ENCODE measurements at regions not wholly inside any gene's neighbourhood (a gene's known extent, or its start where the extent isn't known, plus 50 kb on each side); places are given as distances from the start of the nearest gene placed in this dataset.
"Not testable (repeated sequence)": the region's sequence is repeated elsewhere in the genome, so short reads cannot be mapped to it uniquely, and the experiment has no call there.

- ATAC-seq; intact Hi-C loops (cut with DNase I); DNase-seq: not testable (repeated sequence)
Observed at GRCh38 chr2:242116676-242117075, 247.1 kb downstream of the RTP5 start.

DNA sequence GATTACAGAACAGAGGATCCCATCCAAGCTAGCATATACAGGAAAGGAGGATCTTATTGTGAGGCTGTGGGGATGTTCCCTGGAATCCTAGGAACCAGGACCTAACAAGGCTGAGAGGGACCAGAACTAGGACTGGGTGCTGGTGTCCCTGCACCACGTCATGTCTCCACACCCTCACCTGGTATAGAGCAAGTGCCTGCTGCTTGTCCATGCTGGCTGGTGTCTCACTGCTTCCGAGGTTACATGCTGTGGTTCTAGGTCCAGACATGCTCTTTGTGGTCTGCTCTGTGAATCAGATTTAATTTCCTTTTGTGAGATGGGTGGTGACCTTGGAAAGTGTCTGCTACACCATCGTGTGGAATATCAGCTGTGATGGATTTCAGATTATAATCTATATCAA lies 247.8 kb downstream of the RTP5 start:
- intact Hi-C loops (cut with DNase I); ATAC-seq; DNase-seq: not testable (repeated sequence)

DNA sequence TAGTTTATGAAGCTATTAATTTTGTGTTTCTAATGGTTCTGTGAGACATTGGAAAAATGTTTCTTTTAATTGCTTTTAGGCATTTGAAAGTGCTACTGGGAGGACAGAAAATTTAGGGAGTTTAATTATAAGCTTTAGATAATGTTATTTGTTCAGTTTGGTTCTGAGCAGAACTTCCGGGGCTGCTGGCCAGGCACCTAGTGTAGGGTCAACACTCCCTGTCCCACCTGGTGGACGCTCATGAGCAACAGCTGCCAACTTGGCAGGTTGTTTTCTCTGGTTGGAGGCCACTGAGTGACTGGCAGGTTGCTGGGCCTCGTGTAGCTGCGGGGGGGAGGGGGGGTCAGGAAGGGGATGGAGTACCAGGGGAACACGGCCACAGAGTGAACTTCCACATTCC lies 250.2 kb downstream of the RTP5 start:
- DNase-seq; ATAC-seq; intact Hi-C loops (cut with DNase I): not testable (repeated sequence)

- DNase-seq; ATAC-seq; intact Hi-C loops (cut with DNase I): not testable (repeated sequence)
Observed at GRCh38 chr2:242130682-242131081, 261.2 kb downstream of the RTP5 start.

DNA sequence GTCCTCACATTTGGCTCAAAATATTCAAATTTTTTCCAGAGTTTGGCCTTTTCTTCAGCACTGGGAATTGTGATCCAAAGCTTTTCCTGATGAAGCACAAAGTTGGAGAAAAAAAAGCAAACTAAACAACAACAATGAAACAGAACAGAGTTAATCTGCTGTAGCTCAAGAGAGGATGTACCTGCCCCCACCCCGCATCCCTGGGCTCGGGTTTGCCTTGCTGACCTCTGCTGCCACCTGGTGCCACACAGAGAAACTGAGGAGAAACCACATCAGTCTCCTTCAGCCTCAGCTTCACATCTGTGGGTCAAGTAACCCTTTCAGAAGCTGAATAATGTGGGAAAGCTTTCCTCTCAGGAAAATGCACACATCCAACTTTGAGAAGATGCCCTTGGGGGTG lies 290.4 kb downstream of the RTP5 start:
- intact Hi-C loops (cut with DNase I); DNase-seq; ATAC-seq: not testable (repeated sequence)

DNA sequence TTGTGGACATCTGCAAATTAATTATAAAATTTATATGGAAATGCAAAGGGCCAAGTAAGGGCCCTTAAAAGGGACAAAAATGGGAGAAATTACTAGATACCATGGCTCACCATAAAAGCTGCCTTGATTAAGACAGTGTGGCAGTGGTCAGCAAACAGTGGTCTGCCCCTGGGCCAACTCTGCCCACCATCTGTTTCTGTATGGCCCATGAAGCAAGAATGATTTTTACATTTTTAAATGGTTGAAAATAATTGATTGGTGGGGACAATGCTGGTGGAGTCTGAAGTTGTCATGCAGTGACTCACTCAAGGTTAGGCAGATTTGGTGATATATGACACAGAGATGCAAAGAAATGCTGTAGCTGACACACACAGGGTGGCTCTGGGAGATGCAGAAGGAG lies 295.6 kb downstream of the RTP5 start:
- ATAC-seq; DNase-seq; intact Hi-C loops (cut with DNase I): not testable (repeated sequence)

DNA sequence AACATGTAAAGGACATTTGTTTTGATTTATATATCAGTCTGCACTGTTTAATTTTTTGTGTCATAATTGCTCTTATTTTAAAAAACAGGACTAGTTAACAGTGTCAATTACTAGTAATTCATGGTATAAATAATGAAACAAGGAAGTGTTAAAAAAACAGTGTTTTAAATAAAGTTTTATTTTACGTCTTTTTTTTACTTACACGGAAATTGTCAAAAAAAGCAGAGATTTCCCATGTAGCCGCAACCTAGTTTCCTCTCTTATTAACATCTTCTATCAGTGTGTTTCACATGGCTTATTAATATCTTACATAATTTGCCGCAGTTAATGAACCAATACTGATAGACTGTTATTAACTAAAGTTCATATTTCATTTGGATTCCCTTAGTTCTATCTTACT lies 301.8 kb downstream of the RTP5 start:
- DNase-seq; ATAC-seq; intact Hi-C loops (cut with DNase I): not testable (repeated sequence)
